ENCODE measurements at regions not wholly inside any gene's neighbourhood (a gene's known extent, or its start where the extent isn't known, plus 50 kb on each side); places are given as distances from the start of the nearest gene placed in this dataset.

DNA sequence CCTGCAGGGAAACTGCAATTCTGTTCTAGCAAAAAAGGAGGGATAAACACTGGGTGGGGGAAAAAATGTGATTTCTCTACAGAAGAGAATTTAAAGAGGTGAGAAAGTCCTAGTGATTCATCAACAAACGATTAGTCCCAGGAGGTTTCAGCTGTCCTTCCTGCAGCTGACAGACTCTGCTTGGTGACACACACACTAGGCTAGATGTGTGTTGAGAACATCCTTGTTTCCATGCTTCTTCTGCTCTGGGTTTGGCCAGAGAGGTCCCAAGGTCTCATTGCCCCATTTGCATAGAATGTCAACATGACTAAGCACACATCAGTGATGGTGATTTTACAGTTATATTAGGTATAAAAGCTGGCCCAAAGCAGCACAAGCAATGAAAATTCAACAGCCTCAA lies 258.3 kb downstream of the NFATC2 start:
- ChIA-PET CTCF (interaction anchor here (1.2 to 2.2 kb wide), 2 partner anchors 8 to 269 kb away, joined by 7 to 9 read pairs; no protein-coding TSS in a partner anchor), POLR2A (no interaction called here)
- H3K9me1 ChIP-seq (replicated peaks; ENCODE audit: control insufficient read depth, extremely low read depth, insufficient read depth, low read length) = no peaks in the 10 kb centered on the region
- peaks cover 0 to 14% of the 10 kb centered on the region in 2 experiments for H3K27me3 ChIP-seq (ENCODE audit: control insufficient read depth in 2 of 2, insufficient read depth in 2 of 2, low read length in 2 of 2)
- no peaks in the 10 kb centered on the region for H3K79me2 ChIP-seq (ENCODE audit: control insufficient read depth, insufficient read depth, low read length)
- intact Hi-C loops (cut with micrococcal nuclease) = no loop called here
- no peaks in the 10 kb centered on the region for H4K20me1 ChIP-seq (replicated peaks; ENCODE audit: control insufficient read depth, extremely low read depth, insufficient read depth, low read length)
- H3K4me1 ChIP-seq (ENCODE audit: control insufficient read depth, extremely low read depth, insufficient read depth, low read length) = no peaks in the 10 kb centered on the region
- no peak overlapping the region for H3K4me2 ChIP-seq (ENCODE audit: insufficient read depth, low read length)
- H3K36me3 ChIP-seq (ENCODE audit: control insufficient read depth in 2 of 2, extremely low read depth in 1 of 2, insufficient read depth in 2 of 2, low read length in 2 of 2) = no peaks in the 10 kb centered on the region
- no peak overlapping the region for H2AFZ ChIP-seq (ENCODE audit: low read depth, low read length)
- BruUV-seq (replicated peaks) = no TSS peak
- no peak overlapping the region for H3K27ac ChIP-seq (ENCODE audit: insufficient read depth, low read depth, low read length)
- H3K9ac ChIP-seq (replicated peaks; ENCODE audit: extremely low read depth, insufficient read depth, low read length) = no peak overlapping the region
- no peak for DNase-seq (ENCODE audit: low read depth, low spot score)
- TF ChIP-seq POLR2A (IDR thresholded peaks at IDR 0.05; ENCODE audit: low read depth, low read length) (no peak), POLR2AphosphoS5 (IDR thresholded peaks at IDR 0.05; ENCODE audit: insufficient read depth, low read depth, low read length) (no peak), FOS (IDR thresholded peaks at IDR 0.05; ENCODE audit: borderline replicate concordance, insufficient read depth, low read length) (no peak), GATA2 (IDR thresholded peaks at IDR 0.05; ENCODE audit: insufficient read depth, insufficient read length, low read depth, low read length) (no peak), EZH2 (IDR thresholded peaks at IDR 0.05; ENCODE audit: borderline replicate concordance, low read depth, low read length, severe bottlenecking) (no peak), MYC (IDR thresholded peaks at IDR 0.05; ENCODE audit: low read depth, low read length) (no peak), JUN (IDR thresholded peaks at IDR 0.05; ENCODE audit: borderline replicate concordance, insufficient read depth, insufficient read length, low read depth) (no peak)
- TF ChIP-seq, protein P1, sequence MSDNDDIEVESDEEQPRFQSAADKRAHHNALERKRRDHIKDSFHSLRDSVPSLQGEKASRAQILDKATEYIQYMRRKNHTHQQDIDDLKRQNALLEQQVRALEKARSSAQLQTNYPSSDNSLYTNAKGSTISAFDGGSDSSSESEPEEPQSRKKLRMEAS (IDR thresholded peaks at IDR 0.05; ENCODE audit: insufficient read depth, insufficient read length) = no peak
- TF ChIP-seq, protein P2, sequence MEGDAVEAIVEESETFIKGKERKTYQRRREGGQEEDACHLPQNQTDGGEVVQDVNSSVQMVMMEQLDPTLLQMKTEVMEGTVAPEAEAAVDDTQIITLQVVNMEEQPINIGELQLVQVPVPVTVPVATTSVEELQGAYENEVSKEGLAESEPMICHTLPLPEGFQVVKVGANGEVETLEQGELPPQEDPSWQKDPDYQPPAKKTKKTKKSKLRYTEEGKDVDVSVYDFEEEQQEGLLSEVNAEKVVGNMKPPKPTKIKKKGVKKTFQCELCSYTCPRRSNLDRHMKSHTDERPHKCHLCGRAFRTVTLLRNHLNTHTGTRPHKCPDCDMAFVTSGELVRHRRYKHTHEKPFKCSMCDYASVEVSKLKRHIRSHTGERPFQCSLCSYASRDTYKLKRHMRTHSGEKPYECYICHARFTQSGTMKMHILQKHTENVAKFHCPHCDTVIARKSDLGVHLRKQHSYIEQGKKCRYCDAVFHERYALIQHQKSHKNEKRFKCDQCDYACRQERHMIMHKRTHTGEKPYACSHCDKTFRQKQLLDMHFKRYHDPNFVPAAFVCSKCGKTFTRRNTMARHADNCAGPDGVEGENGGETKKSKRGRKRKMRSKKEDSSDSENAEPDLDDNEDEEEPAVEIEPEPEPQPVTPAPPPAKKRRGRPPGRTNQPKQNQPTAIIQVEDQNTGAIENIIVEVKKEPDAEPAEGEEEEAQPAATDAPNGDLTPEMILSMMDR (IDR thresholded peaks at IDR 0.05; ENCODE audit: extremely low read depth in 1 of 2, insufficient read depth in 1 of 2, low read depth in 1 of 2, low read length in 2 of 2) = no peak
- dilution Hi-C loops (cut with MboI; ENCODE audit: extremely low pct_ligation_motif_present, low sequenced_read_pairs) = no loop called here
- H3K9me3 ChIP-seq (replicated peaks; ENCODE audit: control insufficient read depth, insufficient read depth, low read length) = no peaks in the 10 kb centered on the region
- no peak for FAIRE-seq
- H3K4me3 ChIP-seq (replicated peaks in 1 of 3; ENCODE audit: insufficient read depth in 1 of 3, low read depth in 1 of 3, low read length in 3 of 3) = no peak overlapping the region
